ENCODE measurements at regions not wholly inside any gene's neighbourhood (a gene's known extent, or its start where the extent isn't known, plus 50 kb on each side); places are given as distances from the start of the nearest gene placed in this dataset.

DNA sequence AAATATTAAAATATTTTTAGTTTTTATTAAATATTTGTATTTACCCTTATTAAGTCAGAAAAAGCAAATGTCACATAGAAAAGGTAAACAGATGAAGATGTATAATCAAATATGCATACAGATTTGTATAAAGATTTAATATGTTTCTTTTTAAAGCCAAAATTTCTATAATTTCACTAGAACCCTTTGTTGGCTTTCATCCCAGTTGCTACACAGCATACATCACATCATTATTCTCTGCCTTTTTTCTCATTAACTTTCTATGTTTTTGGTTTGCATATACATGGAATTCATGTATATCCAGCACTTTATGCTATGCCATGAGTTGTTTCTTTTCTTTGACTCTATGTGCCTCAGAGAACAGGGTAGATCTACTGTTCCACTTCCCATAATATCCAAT lies 957.9 kb upstream of the ADGRL2 start:
- FAIRE-seq (peak; percentile 42), DNase-seq (ENCODE audit: low spot score) (no peak)

DNA sequence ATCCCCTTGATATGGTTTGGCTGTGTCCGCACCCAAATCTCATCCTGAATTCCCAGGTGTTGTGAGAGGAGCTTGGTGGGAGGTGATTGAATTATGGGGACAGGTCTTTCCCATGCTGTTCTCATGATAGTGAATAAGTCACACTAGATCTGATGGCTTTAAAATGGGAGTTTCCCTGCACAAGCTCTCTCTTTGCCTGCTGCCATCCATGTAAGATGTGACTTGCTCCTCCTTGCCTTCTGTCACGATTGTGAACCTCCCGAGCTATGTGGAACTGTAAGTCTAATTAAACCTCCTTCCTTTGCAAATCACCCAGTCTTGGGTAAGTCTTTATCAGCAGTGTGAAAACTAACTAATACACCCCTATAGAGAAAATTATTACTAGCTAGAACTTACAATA lies 959.5 kb upstream of the ADGRL2 start:
- FAIRE-seq = no peak
- DNase-seq (ENCODE audit: low spot score) = no peak

GRCh38 chr1:80837066-80837465 lies 963.7 kb upstream of the ADGRL2 start:
- FAIRE-seq (no peak), DNase-seq (ENCODE audit: low spot score) (no peak)

GRCh38 chr1:80836505-80836904 lies 964.2 kb upstream of the ADGRL2 start:
- FAIRE-seq (no peak), DNase-seq (ENCODE audit: low spot score) (no peak)

- DNase-seq (ENCODE audit: low spot score) (no peak), FAIRE-seq (no peak)
Measured at GRCh38 chr1:80827666-80828065, 973.1 kb upstream of the ADGRL2 start.

GRCh38 chr1:80825067-80825466 lies 975.7 kb upstream of the ADGRL2 start:
- DNase-seq (ENCODE audit: low spot score) = no peak

GRCh38 chr1:80818211-80818610 lies 982.5 kb upstream of the ADGRL2 start:
- DNase-seq (ENCODE audit: low spot score) (no peak), FAIRE-seq (no peak)

More at GRCh38 chr1:80825067-80825466, 975.7 kb upstream of the ADGRL2 start:
- no peak for FAIRE-seq

DNA sequence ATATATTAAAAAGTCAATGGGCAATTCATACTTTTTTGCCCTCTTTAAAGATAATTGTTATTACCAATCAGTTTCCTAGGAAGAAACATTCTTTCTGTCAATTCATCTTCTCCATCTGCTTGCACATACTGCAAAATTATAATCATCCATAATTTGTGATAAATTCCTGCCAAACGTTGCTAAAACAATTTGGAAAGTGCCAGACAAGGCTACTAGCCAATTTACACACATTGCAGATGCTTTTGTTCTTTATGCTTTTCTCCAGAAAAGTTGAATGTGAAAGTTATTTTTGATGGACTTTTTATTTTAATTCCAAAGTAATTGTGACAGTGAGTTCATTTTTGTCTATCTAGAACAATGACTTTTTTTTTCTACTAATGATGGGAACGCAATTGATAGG lies 992.8 kb upstream of the ADGRL2 start:
- DNase-seq (ENCODE audit: low spot score) (no peak), FAIRE-seq (no peak)

DNA sequence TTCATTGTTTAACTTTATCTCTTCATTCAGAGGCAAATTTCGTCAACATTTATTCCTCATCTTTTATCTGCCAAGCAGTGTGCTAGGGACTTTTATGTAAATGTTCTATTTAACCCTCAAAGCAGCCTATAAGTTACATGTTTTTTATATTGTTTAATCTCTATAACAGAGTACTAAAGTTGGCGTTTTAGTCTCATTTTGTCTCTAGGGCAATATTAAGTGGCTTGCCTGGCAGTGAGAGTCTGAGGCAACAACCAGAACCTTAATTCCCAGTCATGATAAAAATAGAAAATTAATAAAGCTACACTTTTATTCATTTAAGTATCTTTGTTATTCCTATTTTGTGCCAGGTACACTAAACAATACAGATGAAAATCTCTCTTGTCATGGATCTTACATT lies 994.3 kb upstream of the ADGRL2 start:
- FAIRE-seq = no peak

DNA sequence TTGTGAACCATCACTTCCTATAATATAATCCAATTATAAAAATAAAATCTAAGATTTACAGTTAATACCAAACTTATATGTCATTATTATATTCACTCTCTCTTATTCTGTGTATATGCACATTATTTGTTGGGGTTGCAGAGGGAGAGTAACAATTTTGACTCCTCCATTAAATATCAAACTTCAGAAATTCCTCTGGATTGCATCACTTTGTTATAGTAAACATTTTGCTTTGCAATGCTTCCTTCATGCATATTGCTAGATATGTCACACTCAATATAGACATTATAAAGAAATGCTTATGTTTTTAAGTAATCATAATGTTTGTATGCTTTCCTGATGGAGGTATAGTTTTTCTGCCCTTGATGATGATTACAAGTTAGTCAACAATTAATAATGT lies 999.0 kb upstream of the ADGRL2 start:
- no peak for FAIRE-seq
- DNase-seq (ENCODE audit: low spot score) = no peak

More for the DNA sequence above, 994.3 kb upstream of the ADGRL2 start:
- DNase-seq (ENCODE audit: low spot score) = no peak

GRCh38 chr1:80799457-80799856 lies 1001.3 kb upstream of the ADGRL2 start:
- FAIRE-seq (no peak), DNase-seq (ENCODE audit: low spot score) (no peak)

DNA sequence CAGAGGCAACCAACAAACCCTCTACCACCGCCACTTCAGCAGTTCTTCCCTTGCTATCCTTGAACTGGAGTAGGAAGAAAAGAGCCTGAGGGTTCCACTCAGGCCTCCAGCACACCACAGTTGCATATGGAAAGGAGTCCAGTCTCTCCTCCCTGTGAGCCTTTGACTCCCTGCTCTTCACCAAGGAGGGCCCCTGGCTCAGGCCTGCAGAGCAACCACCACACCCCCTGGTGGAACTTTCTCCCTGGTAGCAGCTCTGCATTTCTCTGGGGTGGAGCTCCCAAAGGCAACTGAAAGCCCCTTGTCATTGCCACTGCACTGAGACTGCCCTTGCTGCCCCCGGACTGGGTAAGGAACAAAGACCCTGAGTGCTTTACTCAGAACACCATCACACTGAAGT lies 1021.5 kb upstream of the ADGRL2 start:
- FAIRE-seq (no peak), DNase-seq (ENCODE audit: low spot score) (no peak)

DNA sequence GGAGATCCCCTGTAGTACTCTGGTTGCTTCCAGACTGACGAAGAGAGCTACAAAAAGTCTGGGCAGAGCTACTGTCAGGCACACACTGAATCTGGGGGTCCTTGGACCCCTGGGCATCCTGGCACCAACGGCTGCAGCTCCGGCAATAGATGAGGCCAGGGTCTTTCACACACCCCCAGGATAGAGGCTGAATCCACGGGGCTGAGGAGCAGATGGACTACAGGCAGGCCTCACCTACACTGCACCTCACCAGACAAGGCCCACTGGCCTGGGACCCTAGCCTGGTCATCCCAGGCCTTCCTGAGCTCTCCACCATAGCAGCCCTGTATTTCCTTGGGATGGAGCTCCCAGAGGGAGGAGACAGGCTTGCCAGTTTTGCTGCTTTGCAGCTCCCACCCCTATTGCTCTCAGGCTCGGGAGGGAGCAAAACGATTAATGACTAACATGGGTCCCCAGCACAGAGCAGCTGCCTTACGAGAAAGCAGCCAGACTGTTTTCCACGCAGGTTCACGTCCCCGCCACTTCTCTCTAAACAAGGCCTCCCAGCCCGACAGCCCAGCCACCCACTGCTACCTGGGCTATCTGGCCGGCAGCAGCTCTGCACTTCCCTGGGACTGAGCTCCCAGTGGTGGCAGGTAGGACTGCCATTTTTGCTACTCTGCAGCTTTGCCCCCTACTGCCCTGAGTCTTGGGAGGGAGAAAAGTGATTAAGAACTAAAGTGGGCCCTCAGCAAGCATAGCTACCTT lies 1022.5 kb upstream of the ADGRL2 start:
- DNase-seq (ENCODE audit: low spot score) = no peak

DNA sequence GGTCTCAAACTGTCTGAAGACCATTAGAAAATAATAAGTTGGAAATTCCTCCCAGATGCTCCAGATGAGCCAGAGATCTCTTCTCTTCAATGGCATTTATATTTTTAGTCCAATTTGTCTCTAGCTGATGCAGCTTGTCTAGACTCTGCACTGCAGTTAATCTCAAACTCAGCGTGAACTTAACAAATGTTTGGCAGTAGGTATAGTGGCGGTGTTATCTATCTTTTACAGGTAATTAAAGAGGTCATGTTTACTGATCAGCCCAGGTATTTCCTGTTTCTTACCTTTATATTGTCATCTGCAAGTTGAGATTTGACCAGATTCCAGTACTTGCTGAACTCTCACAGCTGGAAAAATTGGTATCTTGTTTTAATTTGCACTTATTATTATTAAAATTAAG lies 1024.5 kb upstream of the ADGRL2 start:
- DNase-seq (ENCODE audit: low spot score) = no peak
- no peak for FAIRE-seq

More for the DNA sequence above, 1022.5 kb upstream of the ADGRL2 start:
- no peak for FAIRE-seq

DNA sequence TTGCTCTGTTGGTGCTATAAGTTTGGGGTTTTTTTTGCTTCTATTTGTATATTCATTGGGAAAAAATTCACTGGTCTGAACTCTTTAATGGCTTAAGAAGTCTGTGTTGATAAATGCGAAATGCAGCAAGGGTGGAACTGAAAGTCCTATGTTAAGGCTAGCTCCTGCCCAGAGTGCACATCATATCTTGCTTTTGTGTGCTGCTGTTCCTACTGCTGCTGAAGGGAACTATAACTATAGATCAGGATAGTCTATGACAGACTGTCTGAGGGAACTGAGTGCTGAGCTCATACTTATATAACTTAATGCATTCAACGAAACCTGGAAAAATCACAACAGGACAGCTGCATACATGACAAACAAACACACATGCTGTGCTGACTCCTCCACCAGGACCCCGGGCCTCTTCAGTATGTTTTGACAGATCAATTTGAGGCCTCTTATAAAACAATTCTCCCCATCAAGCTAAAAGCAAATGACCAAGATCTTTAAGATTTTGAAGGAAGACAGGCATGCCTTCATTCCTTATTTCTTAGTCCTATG lies 1031.5 kb upstream of the ADGRL2 start:
- DNase-seq (ENCODE audit: low spot score) (no peak), FAIRE-seq (no peak)

DNA sequence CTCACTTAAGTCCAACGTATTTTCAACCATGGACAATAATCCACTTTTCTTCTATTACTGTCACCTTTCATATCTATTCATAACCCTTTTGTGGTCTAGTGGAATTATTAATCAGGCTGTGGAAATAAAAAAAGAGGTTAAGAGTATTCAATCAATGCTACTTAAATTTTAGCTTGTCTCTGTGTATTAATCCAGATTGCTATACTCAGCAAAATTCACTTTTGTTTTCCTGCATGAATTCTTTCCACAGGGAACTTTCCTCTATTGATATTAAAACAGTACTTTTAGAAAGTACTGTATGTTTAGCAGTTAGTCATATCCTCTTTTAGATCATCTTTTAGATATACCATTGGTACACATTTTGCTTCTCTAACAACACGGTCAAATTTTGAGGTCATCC lies 1033.0 kb upstream of the ADGRL2 start:
- FAIRE-seq (no peak), DNase-seq (ENCODE audit: low spot score) (no peak)

DNA sequence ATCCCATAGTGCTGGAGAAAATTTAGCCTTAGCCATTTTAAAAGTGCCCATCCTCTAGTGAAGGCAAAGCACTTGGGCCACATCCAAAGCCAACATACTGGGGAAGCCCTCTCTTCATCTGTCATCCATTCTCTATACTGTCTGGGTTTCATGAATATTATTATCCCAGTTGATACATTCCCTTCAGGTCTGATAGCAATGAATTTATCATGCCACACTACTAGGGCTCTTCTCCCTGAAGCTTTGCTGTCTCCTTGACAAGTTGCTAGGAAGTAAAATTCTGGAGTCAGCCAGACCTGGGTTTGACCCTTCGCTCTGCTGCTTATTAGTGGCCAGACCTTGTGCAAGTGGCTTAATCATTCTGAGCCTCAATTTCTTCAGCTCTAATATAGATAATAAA lies 1041.4 kb upstream of the ADGRL2 start:
- FAIRE-seq (no peak), DNase-seq (ENCODE audit: low spot score) (no peak)

- DNase-seq (ENCODE audit: low spot score) (no peak), FAIRE-seq (no peak)
Measured at GRCh38 chr1:80755944-80756343, 1044.8 kb upstream of the ADGRL2 start.

GRCh38 chr1:80751204-80751603 lies 1049.5 kb upstream of the ADGRL2 start:
- DNase-seq (ENCODE audit: low spot score) = no peak
- FAIRE-seq = no peak

- no peak for FAIRE-seq
- DNase-seq (ENCODE audit: low spot score) = no peak
Measured at GRCh38 chr1:80731241-80731894, 1069.4 kb upstream of the ADGRL2 start.

- FAIRE-seq (no peak), DNase-seq (ENCODE audit: low spot score) (no peak)
Measured at GRCh38 chr1:80722611-80723010, 1078.1 kb upstream of the ADGRL2 start.

- no peak for FAIRE-seq
- no peak for DNase-seq (ENCODE audit: low spot score)
Measured at GRCh38 chr1:80706526-80706925, 1094.2 kb upstream of the ADGRL2 start.

DNA sequence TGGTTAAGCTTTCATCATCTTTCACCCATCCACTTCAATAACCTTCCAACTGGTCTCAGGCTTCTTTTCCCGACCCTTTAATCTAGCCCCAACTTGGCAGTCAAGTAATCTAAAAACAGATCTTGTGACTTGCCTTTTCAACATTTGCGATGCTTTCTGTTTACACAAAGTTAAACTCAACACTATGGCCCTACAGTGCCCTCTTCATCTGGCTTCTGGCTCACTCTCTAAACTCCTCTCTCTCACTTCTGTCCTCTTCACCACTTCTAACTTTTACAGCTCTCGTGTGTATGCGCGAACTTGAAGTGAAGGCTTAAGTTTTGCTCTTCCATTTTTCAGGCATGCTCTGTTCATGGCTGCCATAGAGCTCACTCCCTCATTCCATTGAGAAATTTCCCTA lies 1122.3 kb upstream of the ADGRL2 start:
- no peak for FAIRE-seq
- DNase-seq (ENCODE audit: low spot score) = no peak

Data from RCC 7860 (cell line).